ENCODE measurements at regions not wholly inside any gene's neighbourhood (a gene's known extent, or its start where the extent isn't known, plus 50 kb on each side); places are given as distances from the start of the nearest gene placed in this dataset.
"Not testable (repeated sequence)": the region's sequence is repeated elsewhere in the genome, so short reads cannot be mapped to it uniquely, and the experiment has no call there.

- TF ChIP-seq, protein P1, sequence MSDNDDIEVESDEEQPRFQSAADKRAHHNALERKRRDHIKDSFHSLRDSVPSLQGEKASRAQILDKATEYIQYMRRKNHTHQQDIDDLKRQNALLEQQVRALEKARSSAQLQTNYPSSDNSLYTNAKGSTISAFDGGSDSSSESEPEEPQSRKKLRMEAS (IDR thresholded peaks at IDR 0.05; ENCODE audit: low read depth, low read length), result no peak
- TF ChIP-seq, protein P2, sequence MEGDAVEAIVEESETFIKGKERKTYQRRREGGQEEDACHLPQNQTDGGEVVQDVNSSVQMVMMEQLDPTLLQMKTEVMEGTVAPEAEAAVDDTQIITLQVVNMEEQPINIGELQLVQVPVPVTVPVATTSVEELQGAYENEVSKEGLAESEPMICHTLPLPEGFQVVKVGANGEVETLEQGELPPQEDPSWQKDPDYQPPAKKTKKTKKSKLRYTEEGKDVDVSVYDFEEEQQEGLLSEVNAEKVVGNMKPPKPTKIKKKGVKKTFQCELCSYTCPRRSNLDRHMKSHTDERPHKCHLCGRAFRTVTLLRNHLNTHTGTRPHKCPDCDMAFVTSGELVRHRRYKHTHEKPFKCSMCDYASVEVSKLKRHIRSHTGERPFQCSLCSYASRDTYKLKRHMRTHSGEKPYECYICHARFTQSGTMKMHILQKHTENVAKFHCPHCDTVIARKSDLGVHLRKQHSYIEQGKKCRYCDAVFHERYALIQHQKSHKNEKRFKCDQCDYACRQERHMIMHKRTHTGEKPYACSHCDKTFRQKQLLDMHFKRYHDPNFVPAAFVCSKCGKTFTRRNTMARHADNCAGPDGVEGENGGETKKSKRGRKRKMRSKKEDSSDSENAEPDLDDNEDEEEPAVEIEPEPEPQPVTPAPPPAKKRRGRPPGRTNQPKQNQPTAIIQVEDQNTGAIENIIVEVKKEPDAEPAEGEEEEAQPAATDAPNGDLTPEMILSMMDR (IDR thresholded peaks at IDR 0.05; ENCODE audit: low read depth, low read length), result no peak
- TF ChIP-seq POLR2A (IDR thresholded peaks at IDR 0.05; ENCODE audit: extremely low read depth, insufficient read length), result no peak
- TF ChIP-seq MYC (IDR thresholded peaks at IDR 0.05; ENCODE audit: low read depth, low read length), result no peak
- DNase-seq (ENCODE audit: low read depth), result no peak
- no peak overlapping the region for H3K4me3 ChIP-seq (ENCODE audit: low read depth, low read length)
Observed at GRCh38 chr1:90356101-90356500, 361.0 kb downstream of the BARHL2 start.

GRCh38 chr1:90354704-90355103 lies 359.8 kb downstream of the ZNF326 start:
- DNase-seq (ENCODE audit: low read depth), result no peak
- H3K4me3 ChIP-seq (ENCODE audit: low read depth, low read length), result no peak overlapping the region
- TF ChIP-seq, protein P2 (IDR thresholded peaks at IDR 0.05; ENCODE audit: low read depth, low read length), result no peak
- TF ChIP-seq, protein P1 (IDR thresholded peaks at IDR 0.05; ENCODE audit: low read depth, low read length), result no peak
- no peak for TF ChIP-seq MYC (IDR thresholded peaks at IDR 0.05; ENCODE audit: low read depth, low read length)
- no peak for TF ChIP-seq POLR2A (IDR thresholded peaks at IDR 0.05; ENCODE audit: extremely low read depth, insufficient read length)

- no peak for TF ChIP-seq MYC (IDR thresholded peaks at IDR 0.05; ENCODE audit: low read depth, low read length)
- TF ChIP-seq POLR2A (IDR thresholded peaks at IDR 0.05; ENCODE audit: extremely low read depth, insufficient read length), result no peak
- TF ChIP-seq, protein P1 (IDR thresholded peaks at IDR 0.05; ENCODE audit: low read depth, low read length), result no peak
- TF ChIP-seq, protein P2 (IDR thresholded peaks at IDR 0.05; ENCODE audit: low read depth, low read length), result no peak
- no peak overlapping the region for H3K4me3 ChIP-seq (ENCODE audit: low read depth, low read length)
- DNase-seq (ENCODE audit: low read depth), result no peak
Observed at GRCh38 chr1:90351019-90351418, 356.1 kb downstream of the ZNF326 start.

DNA sequence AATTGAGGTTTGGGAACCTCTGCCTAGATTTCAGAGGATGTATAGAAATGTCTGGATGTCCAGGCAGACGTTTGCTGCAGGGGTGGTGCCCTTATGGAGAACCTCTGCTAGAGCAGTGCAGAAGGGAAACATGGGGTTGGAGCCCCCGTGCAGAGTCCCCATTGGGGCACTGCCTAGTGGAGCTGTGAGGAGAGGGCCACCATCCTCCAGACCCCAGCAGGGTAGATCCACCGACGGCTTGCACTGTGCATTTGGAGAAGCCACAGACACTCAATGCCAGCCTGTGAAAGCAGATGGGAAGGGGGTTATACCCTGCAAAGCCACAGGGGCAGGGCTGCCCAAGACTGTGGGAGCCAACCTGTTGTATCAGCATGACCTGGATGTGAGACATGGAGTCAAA lies 354.6 kb downstream of the ZNF326 start:
- no peak for DNase-seq (ENCODE audit: low read depth)
- TF ChIP-seq, protein P2 (IDR thresholded peaks at IDR 0.05; ENCODE audit: low read depth, low read length), result no peak
- TF ChIP-seq, protein P1 (IDR thresholded peaks at IDR 0.05; ENCODE audit: low read depth, low read length), result no peak
- TF ChIP-seq MYC (IDR thresholded peaks at IDR 0.05; ENCODE audit: low read depth, low read length), result no peak
- no peak overlapping the region for H3K4me3 ChIP-seq (ENCODE audit: low read depth, low read length)

GRCh38 chr1:90348934-90349333 lies 354.0 kb downstream of the ZNF326 start:
- TF ChIP-seq MYC (IDR thresholded peaks at IDR 0.05; ENCODE audit: low read depth, low read length) (no peak), POLR2A (IDR thresholded peaks at IDR 0.05; ENCODE audit: extremely low read depth, insufficient read length) (no peak)
- TF ChIP-seq, protein P1 (IDR thresholded peaks at IDR 0.05; ENCODE audit: low read depth, low read length), result no peak
- TF ChIP-seq, protein P2 (IDR thresholded peaks at IDR 0.05; ENCODE audit: low read depth, low read length), result no peak
- no peak overlapping the region for H3K4me3 ChIP-seq (ENCODE audit: low read depth, low read length)
- no peak for DNase-seq (ENCODE audit: low read depth)

DNA sequence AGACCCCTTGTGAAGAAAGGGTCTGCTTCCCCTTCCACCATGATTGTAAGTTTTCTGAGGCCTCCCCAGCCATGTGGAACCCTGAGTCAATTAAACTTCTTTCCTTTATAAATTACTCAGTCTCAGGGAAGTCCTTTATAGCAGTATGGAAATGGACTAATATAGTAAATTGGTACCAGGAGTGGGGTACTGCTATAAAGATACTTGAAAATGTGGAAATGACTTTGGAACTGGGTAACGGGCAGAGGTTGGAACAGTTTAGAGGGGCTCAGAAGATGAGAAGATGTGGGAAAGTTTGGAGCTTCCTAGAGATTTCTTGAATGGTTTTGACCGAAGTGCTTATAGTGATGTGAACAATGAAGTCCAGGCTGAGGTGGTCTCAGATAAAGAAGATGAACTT lies 353.5 kb downstream of the ZNF326 start:
- H3K4me3 ChIP-seq (ENCODE audit: low read depth, low read length); DNase-seq (ENCODE audit: low read depth): not testable (repeated sequence)
